GM12891 (cell line): ENCODE measurements at regions not wholly inside any gene's neighbourhood (a gene's known extent, or its start where the extent isn't known, plus 50 kb on each side); places are given as distances from the start of the nearest gene placed in this dataset.

Experiments
- POLR2A ChIP-seq: IDR thresholded peaks from 2 replicates; pipeline ENCODE4 v1.6.1; 2011; ENCODE audit warnings: low read depth, low read length, control low read depth
- POLR2AphosphoS5 ChIP-seq: IDR thresholded peaks from 2 replicates; pipeline ENCODE4 v1.6.1; 2011; ENCODE audit warnings: low read depth, low read length, control low read depth
- TAF1 ChIP-seq: IDR thresholded peaks from 2 replicates; pipeline ENCODE4 v1.6.1; 2011; ENCODE audit warnings: low read depth, low read length, control low read depth

- TF ChIP-seq POLR2A (no peak), TAF1 (no peak), POLR2AphosphoS5 (no peak)
These were observed 105.7 kb downstream of the RNASET2 start for GRCh38 chr6:166850677-166851076.
